Stomach (tissue), 4 donors: ENCODE measurements at regions not wholly inside any gene's neighbourhood (a gene's known extent, or its start where the extent isn't known, plus 50 kb on each side); places are given as distances from the start of the nearest gene placed in this dataset.

ENCODE experiments used
- POLR2A ChIP-seq, 4 donors: fragments of 450-650 bp; IDR thresholded peaks; one replicate each; pipeline ENCODE4 v1.6.1; 2016; ENCODE audit warnings: antibody characterized with exemption in 4 of 4, control low read depth in 2 of 4, mild to moderate bottlenecking in 1 of 4, moderate library complexity in 1 of 4
- TF ChIP-seq, protein P1 (sequence below), 7 experiments: fragments of 450-650 bp in 4 of 7; fragments of 200-600 bp in 3 of 7; sonication (generic) in 3 of 7; IDR thresholded peaks; one replicate each; pipeline ENCODE4 v1.5.1; 2016 to 2019; ENCODE audit warnings: antibody characterized with exemption in 7 of 7, control low read depth in 2 of 7, mild to moderate bottlenecking in 1 of 7

DNA sequence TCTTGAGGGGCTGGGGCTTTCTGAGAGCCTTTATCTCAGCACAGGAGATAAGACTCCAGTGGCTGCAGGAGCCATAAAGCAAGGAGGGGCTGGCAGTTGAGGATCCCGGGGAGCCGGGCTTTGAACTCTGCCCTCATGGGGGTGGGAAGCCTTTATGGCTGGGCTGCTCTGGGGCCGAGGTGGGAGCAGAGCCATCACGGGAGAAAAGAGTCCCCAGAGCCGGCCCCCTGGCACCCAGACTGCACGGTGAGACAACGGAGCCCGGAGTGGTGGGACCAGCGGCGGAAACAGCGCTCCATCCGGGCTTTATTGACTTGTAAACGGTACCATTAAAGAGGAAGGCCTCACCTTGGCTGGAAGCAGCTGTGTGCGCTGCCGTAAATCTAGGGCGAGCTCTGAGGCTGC is 162.6 kb downstream of the MYCN start:
- TF ChIP-seq POLR2A (IDR thresholded peaks at IDR 0.05), result no peak
- TF ChIP-seq, protein P1, sequence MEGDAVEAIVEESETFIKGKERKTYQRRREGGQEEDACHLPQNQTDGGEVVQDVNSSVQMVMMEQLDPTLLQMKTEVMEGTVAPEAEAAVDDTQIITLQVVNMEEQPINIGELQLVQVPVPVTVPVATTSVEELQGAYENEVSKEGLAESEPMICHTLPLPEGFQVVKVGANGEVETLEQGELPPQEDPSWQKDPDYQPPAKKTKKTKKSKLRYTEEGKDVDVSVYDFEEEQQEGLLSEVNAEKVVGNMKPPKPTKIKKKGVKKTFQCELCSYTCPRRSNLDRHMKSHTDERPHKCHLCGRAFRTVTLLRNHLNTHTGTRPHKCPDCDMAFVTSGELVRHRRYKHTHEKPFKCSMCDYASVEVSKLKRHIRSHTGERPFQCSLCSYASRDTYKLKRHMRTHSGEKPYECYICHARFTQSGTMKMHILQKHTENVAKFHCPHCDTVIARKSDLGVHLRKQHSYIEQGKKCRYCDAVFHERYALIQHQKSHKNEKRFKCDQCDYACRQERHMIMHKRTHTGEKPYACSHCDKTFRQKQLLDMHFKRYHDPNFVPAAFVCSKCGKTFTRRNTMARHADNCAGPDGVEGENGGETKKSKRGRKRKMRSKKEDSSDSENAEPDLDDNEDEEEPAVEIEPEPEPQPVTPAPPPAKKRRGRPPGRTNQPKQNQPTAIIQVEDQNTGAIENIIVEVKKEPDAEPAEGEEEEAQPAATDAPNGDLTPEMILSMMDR (IDR thresholded peaks at IDR 0.05), result no peak
